HFF-Myc (cell line): ENCODE measurements at regions not wholly inside any gene's neighbourhood (a gene's known extent, or its start where the extent isn't known, plus 50 kb on each side); places are given as distances from the start of the nearest gene placed in this dataset.
"Not testable (repeated sequence)": the region's sequence is repeated elsewhere in the genome, so short reads cannot be mapped to it uniquely, and the experiment has no call there.

Experiments
- DNase-seq: peaks from one replicate; pipeline ENCODE4 v3.0.0-alpha.2; 2011; ENCODE audit warnings: low read depth; ENCODE audit errors: extremely low read depth
- H3K4me3 ChIP-seq: replicated peaks from 2 replicates; pipeline ENCODE4 v1.5.1; 2011; ENCODE audit warnings: low read depth, mild to moderate bottlenecking, control low read depth, low read length
- CTCF ChIP-seq: IDR thresholded peaks from 2 replicates; pipeline ENCODE4 v1.5.1; 2012; ENCODE audit warnings: mild to moderate bottlenecking, low read depth, low read length, control low read depth; ENCODE audit errors: missing control alignments

- TF ChIP-seq CTCF: no peak
- H3K4me3 ChIP-seq: no peak overlapping the region
- no peak for DNase-seq
These were observed 1227.6 kb upstream of the EPHA6 start for GRCh38 chr3:95586754-95587153.

- DNase-seq, H3K4me3 ChIP-seq: not testable (repeated sequence)
These were observed 1226.8 kb upstream of the EPHA6 start for GRCh38 chr3:95587641-95588040.

- no peak for DNase-seq
- no peak overlapping the region for H3K4me3 ChIP-seq
- no peak for TF ChIP-seq CTCF
These were observed 1225.9 kb upstream of the EPHA6 start for GRCh38 chr3:95588473-95588872.

- no peak for DNase-seq
- TF ChIP-seq CTCF: no peak
- H3K4me3 ChIP-seq: no peak overlapping the region
These were observed 1218.8 kb upstream of the EPHA6 start for GRCh38 chr3:95595416-95596075.

- no peak overlapping the region for H3K4me3 ChIP-seq
- no peak for DNase-seq
- no peak for TF ChIP-seq CTCF
These were observed 1206.5 kb upstream of the EPHA6 start for GRCh38 chr3:95607926-95608325.

GRCh38 chr3:95609411-95609810, 1205.0 kb upstream of the EPHA6 start:
- DNase-seq: no peak
- TF ChIP-seq CTCF: no peak
- H3K4me3 ChIP-seq: no peak overlapping the region

- H3K4me3 ChIP-seq: no peak overlapping the region
- TF ChIP-seq CTCF: no peak
- no peak for DNase-seq
These were observed 1201.8 kb upstream of the EPHA6 start for GRCh38 chr3:95612611-95613010.
